ENCODE measurements at regions not wholly inside any gene's neighbourhood (a gene's known extent, or its start where the extent isn't known, plus 50 kb on each side); places are given as distances from the start of the nearest gene placed in this dataset.
"Not testable (repeated sequence)": the region's sequence is repeated elsewhere in the genome, so short reads cannot be mapped to it uniquely, and the experiment has no call there.

DNA sequence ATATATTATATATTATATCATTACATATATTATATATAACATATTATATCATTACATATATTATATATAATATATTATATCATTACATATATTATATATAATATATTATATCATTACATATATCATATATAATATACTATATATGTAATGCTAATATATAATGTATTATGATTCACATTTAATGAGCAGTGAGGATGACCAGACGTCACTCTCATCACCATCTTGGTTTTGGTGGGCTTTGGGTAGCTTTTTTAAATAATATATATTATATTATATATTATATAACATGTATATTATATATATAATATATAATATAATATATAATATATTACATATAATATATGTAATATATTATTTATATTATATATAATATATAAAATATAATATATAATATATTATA is 1189.4 kb upstream of the AUTS2 start:
- Histone ChIP-seq H3K27ac (no peak overlapping the region), H3K9me3 (peaks cover 0 to 5% of the 10 kb centered on the region in 2 donors), H3K36me3 (no peaks in the 10 kb centered on the region), H3K4me1 (no peaks in the 10 kb centered on the region), H3K4me3 (no peak overlapping the region), H3K27me3 (no peaks in the 10 kb centered on the region)
- intact Hi-C loops (cut with DNase I) = no loop called here
- TF ChIP-seq, protein P1, sequence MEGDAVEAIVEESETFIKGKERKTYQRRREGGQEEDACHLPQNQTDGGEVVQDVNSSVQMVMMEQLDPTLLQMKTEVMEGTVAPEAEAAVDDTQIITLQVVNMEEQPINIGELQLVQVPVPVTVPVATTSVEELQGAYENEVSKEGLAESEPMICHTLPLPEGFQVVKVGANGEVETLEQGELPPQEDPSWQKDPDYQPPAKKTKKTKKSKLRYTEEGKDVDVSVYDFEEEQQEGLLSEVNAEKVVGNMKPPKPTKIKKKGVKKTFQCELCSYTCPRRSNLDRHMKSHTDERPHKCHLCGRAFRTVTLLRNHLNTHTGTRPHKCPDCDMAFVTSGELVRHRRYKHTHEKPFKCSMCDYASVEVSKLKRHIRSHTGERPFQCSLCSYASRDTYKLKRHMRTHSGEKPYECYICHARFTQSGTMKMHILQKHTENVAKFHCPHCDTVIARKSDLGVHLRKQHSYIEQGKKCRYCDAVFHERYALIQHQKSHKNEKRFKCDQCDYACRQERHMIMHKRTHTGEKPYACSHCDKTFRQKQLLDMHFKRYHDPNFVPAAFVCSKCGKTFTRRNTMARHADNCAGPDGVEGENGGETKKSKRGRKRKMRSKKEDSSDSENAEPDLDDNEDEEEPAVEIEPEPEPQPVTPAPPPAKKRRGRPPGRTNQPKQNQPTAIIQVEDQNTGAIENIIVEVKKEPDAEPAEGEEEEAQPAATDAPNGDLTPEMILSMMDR (IDR thresholded peaks at IDR 0.05) = no peak
- ATAC-seq = no peak
- no peak for DNase-seq

DNA sequence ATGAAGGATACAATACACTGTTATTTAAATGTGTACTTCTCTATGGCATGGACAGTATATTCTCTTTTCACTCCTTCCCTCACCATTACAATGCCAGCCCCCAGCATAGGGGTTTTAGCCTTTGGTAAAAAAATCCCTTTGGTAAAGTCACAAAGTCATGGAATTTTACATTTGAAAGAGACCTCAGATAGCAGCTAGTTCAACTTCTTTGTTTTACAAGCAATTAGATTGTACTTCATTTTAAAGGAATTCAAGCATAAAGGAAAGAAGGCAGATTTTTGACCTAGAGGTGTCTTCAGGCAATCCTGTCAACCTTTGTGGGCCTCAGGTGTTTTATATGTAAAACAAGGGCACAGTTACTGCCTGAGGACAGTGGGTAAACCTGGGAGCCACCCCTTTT is 1188.4 kb upstream of the AUTS2 start:
- DNase-seq (no peak), ATAC-seq (no peak)
- H3K27me3 ChIP-seq = no peaks in the 10 kb centered on the region
- H3K27ac ChIP-seq = no peak overlapping the region
- intact Hi-C loops (cut with DNase I) = no loop called here
- TF ChIP-seq, protein P1 (IDR thresholded peaks at IDR 0.05) = no peak
- peaks cover 0 to 9% of the 10 kb centered on the region in 2 donors for H3K9me3 ChIP-seq
- no peaks in the 10 kb centered on the region for H3K36me3 ChIP-seq
- H3K4me3 ChIP-seq = no peak overlapping the region
- no peaks in the 10 kb centered on the region for H3K4me1 ChIP-seq

DNA sequence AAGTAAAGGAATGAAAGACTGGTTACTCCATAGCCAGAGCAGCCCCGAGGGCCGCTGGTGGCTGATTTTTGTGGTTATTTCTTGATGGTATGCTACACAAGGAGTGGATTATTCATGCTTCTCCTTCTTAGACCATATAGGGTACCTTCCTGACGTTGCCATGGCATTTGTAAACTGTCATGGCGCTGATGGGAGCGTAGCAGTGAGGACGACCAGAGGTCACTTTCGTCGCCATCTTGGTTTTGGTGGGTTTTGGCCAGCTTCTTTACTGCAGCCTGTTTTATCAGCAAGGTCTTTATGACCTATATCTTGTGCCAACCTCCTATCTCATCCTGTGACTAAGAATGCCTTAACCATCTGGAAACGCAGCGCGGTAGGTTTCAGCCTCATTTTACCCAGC is 1187.6 kb upstream of the AUTS2 start:
- ATAC-seq; intact Hi-C loops (cut with DNase I); H3K4me1 ChIP-seq; DNase-seq; H3K27ac ChIP-seq; H3K36me3 ChIP-seq; H3K27me3 ChIP-seq; H3K4me3 ChIP-seq: not testable (repeated sequence)
- peaks cover 0 to 15% of the 10 kb centered on the region in 2 donors for H3K9me3 ChIP-seq

DNA sequence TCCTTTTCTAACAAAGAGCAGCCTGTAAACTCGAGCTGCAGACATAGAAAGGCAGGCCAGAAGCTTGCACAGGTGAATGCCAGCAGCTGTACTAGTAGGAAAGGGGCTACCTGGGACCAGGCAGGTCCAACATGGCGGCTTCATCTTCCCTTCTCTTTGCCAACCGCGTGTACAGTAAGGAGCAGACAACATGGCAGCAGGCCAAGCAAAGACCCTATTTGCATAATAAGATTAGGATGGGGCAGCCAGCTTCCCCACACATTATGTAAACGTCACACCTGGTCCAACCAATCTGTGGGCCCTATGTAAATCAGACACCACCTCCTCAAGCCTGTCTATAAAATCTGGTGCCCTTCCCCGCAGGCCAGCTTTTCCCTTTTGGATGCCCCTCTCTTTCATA is 1186.5 kb upstream of the AUTS2 start:
- DNase-seq (no peak), ATAC-seq (no peak)
- Histone ChIP-seq H3K27ac (no peak overlapping the region), H3K4me3 (no peak overlapping the region), H3K27me3 (no peaks in the 10 kb centered on the region), H3K9me3 (peaks cover 0 to 22% of the 10 kb centered on the region in 2 donors), H3K4me1 (no peaks in the 10 kb centered on the region), H3K36me3 (no peaks in the 10 kb centered on the region)
- TF ChIP-seq, protein P1 (IDR thresholded peaks at IDR 0.05) = no peak
- intact Hi-C loops (cut with DNase I) = no loop called here

DNA sequence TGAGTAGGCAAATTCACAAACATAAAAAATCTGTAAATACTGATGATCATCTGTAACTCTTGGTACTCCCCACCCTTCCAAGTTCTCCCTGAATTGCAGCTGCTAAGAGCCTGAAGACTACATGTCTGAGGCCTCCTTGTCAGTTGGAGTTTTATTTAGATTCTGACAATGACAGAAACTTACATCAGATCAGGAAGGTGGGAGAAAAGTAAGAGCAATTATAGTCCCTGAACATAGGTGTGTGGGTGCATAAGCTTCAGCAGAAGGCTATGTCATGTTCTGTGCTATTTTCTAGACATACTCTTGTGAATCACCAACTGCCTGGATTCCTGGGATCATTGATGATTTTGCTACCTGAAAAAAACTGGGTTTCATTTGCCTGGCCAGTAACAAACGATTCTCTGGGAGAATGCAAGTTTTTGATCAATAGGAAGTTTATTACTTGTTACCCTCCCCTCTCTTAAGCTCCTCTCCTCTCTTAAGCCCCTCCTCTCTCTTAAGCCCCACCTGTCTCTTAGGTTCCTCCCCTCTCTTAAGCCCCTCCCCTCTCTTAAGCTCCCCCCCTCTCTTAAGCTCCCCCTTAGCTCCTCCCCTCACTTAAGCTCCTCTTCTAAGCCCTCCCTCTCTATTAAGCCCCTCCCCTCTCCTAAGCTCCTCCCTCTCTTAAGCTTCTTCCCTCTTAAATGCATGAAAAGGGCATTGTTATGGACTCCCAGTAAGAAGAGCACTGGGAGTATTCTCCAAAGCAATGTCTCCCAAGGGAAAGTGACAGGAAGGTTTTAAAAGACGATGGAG is 1183.4 kb upstream of the AUTS2 start:
- Histone ChIP-seq H3K4me3 (no peak overlapping the region), H3K36me3 (no peaks in the 10 kb centered on the region), H3K4me1 (no peaks in the 10 kb centered on the region), H3K27ac (no peak overlapping the region), H3K9me3 (peaks cover 0 to 24% of the 10 kb centered on the region in 2 donors), H3K27me3 (no peaks in the 10 kb centered on the region)
- TF ChIP-seq, protein P1 (IDR thresholded peaks at IDR 0.05) = no peak
- ATAC-seq = no peak
- intact Hi-C loops (cut with DNase I) = no loop called here
- DNase-seq = no peak

DNA sequence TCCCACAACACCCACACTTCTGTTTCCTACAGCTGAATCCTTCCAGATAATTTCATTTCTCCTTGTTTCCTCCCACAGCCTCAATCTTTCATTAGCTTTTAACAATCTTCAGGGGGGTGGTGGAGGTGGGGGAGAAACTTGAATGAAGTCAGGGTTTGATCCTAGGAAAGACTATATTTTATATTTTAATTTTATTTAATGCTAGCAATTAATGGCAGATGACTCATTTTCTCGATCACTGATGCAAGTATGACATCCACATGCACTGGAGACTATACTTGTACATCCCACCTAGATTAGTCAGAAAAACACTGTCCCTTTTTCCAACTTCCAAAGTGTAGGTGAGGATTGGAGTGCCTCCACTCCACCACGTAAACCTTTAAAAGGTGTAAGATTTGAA is 1181.3 kb upstream of the AUTS2 start:
- intact Hi-C loops (cut with DNase I) = no loop called here
- H3K27me3 ChIP-seq = no peaks in the 10 kb centered on the region
- TF ChIP-seq, protein P1 (IDR thresholded peaks at IDR 0.05) = no peak
- no peaks in the 10 kb centered on the region for H3K36me3 ChIP-seq
- H3K4me1 ChIP-seq = no peaks in the 10 kb centered on the region
- ATAC-seq (no peak), DNase-seq (no peak)
- H3K9me3 ChIP-seq = peaks cover 0 to 33% of the 10 kb centered on the region in 2 donors
- H3K4me3 ChIP-seq = no peak overlapping the region
- no peak overlapping the region for H3K27ac ChIP-seq
